Right lobe of liver (tissue), 6 donors: ENCODE measurements at regions not wholly inside any gene's neighbourhood (a gene's known extent, or its start where the extent isn't known, plus 50 kb on each side); places are given as distances from the start of the nearest gene placed in this dataset.

Source experiments
- ATAC-seq, 4 donors: fragments of 200-7000 bp; cut with Tn5 transposase; one replicate each; pipeline ENCODE4 v1.9.1; 2020; ENCODE audit warnings: mild to moderate bottlenecking in 4 of 4, moderate library complexity in 4 of 4
- DNase-seq, 3 donors: peaks; one replicate each; pipeline ENCODE4 v3.0.0-alpha.2; 2020
- H3K27ac ChIP-seq, 3 donors: fragments of 200-600 bp; one replicate each; pipeline ENCODE4 v1.8.0; 2022
- H3K27me3 ChIP-seq, 2 donors: fragments of 200-600 bp; one replicate each; pipeline ENCODE4 v1.8.0; 2022
- H3K36me3 ChIP-seq, 4 donors: fragments of 200-600 bp; sonication (generic) in 1 of 4; one replicate each; pipeline versions ENCODE4 v1.5.1 to v1.8.0; 2017 to 2022; ENCODE audit warnings: control low read depth in 1 of 4
- H3K4me1 ChIP-seq, 4 donors: fragments of 200-600 bp; sonication (generic) in 1 of 4; one replicate each; pipeline versions ENCODE4 v1.5.1 to v1.8.0; 2017 to 2022; ENCODE audit warnings: control low read depth in 1 of 4
- H3K4me3 ChIP-seq, 3 donors: fragments of 200-600 bp; one replicate each; pipeline ENCODE4 v1.8.0; 2022
- H3K9me3 ChIP-seq, 4 donors: fragments of 200-600 bp; sonication (generic) in 1 of 4; one replicate each; pipeline versions ENCODE4 v1.5.1 to v1.8.0; 2017 to 2022; ENCODE audit warnings: control low read depth in 1 of 4
- POLR2A ChIP-seq: fragments of 450-650 bp; IDR thresholded peaks from one replicate; pipeline ENCODE4 v1.6.1; 2017; ENCODE audit warnings: antibody characterized with exemption, mild to moderate bottlenecking
- WGBS: methylation state at CpG from one replicate; pipeline ENCODE4 v1.1.6; 2018; ENCODE audit warnings: low coverage, low lambda C conversion rate; ENCODE audit not compliant: insufficient coverage; ENCODE audit errors: missing lambda C conversion rate; 5-methylcytosine and 5-hydroxymethylcytosine counted together
- intact Hi-C, 2 donors: fragments of 100-400 bp; cut with DNase I; formaldehyde crosslinking; loops; one replicate each; pipeline versions ENCODE4 v1.11.2 to v1.14.1; 2022
- TF ChIP-seq, protein P1 (sequence below), 4 donors: fragments of 200-600 bp in 3 of 4; fragments of 450-650 bp in 1 of 4; IDR thresholded peaks; one replicate each; pipeline versions ENCODE4 v1.5.1 to v1.8.0; 2016 to 2022; ENCODE audit warnings: antibody characterized with exemption in 4 of 4, mild to moderate bottlenecking in 2 of 4
- donor health status: DM: no; HTN: yes; CAD: no.
- donor health status: DM: no; HTN: no; CAD: no.
- donor health status: DM: no; HTN: no; CAD: no.
- donor health status: DM: no; HTN: yes; CAD: no.
- donor health status: DM: no; HTN: yes; CAD: no.

DNA sequence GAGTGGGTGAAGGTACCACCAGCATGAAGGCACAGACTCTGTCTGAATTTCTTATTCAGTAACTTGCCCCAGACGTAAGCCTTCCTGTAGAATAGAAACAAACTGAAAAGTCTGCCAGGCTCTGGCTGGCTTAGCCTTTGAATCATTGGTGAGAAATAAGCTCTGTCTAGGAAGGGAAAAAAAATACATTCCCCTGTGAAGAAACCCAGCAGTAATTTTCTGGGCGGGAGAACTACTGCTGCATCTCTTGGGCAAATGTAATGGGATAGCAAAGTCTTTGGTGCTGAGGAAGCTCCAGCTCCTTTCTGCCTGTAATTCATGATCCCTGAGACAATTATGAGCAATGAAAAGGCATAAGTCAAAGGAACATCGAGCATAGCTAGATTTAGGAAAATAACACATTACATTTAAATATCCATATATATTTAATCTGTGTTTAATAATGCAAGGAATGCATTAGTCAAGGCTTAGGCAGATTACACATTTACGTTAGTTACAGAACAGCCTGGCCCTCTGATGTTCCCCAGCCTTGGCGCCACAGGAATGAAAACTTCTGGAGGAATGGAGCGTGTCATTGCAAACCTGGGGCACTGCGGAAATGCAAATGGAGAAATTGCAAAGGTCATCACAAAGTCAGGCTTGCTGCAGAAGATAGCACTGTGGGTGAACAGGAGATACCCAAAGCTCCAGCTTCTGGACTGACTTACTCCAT lies 216.3 kb upstream of the CAMK1G start:
- intact Hi-C loops, result no loop called here
- no peak for TF ChIP-seq POLR2A
- TF ChIP-seq, protein P1, sequence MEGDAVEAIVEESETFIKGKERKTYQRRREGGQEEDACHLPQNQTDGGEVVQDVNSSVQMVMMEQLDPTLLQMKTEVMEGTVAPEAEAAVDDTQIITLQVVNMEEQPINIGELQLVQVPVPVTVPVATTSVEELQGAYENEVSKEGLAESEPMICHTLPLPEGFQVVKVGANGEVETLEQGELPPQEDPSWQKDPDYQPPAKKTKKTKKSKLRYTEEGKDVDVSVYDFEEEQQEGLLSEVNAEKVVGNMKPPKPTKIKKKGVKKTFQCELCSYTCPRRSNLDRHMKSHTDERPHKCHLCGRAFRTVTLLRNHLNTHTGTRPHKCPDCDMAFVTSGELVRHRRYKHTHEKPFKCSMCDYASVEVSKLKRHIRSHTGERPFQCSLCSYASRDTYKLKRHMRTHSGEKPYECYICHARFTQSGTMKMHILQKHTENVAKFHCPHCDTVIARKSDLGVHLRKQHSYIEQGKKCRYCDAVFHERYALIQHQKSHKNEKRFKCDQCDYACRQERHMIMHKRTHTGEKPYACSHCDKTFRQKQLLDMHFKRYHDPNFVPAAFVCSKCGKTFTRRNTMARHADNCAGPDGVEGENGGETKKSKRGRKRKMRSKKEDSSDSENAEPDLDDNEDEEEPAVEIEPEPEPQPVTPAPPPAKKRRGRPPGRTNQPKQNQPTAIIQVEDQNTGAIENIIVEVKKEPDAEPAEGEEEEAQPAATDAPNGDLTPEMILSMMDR (IDR thresholded peaks at IDR 0.05), result no peak
- Histone ChIP-seq H3K4me1 (no peaks in the 10 kb centered on the region), H3K9me3 (no peaks in the 10 kb centered on the region), H3K36me3 (no peaks in the 10 kb centered on the region), H3K4me3 (no peak overlapping the region), H3K27me3 (no peaks in the 10 kb centered on the region), H3K27ac (no peak overlapping the region)
- ATAC-seq (no peak), DNase-seq (no peak)
- 42% methylated on average over 4 of the region's 7 CpGs for WGBS

DNA sequence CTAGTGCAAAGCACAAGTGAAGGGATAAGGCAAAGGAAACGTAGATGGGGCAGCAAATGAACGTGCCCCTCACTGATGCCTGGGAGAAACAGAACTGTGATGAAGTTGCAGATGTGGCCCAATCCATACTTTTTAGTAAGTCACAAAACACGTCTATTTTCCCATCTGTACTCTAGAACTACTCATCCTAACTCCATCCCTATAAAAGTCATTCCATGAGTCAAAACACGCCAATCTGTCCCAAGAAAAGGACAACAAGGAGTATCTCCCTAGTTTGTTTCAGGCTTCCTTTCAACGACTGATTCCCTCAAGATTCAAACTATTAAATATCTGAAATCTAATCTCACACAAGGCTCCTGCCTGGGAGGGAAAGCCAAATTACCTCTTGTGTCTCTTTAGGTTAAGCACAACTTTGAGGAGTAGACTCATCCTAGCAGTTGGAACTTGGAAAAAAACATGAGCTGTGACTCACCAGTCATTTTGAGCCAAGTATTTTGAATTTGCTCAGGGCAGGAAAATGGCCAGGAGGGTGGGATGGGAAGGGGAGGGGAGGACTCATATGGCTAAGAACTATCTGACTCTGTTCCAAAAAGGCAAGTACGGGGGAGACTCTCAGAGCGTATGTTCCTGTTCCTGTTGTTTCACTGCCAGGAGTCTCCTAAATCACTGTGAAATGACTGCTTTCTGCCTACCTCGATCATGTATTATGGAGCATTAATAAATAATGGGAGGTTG lies 214.5 kb upstream of the CAMK1G start:
- no peak overlapping the region for H3K27ac ChIP-seq
- TF ChIP-seq, protein P1 (IDR thresholded peaks at IDR 0.05), result no peak
- TF ChIP-seq POLR2A, result no peak
- no peaks in the 10 kb centered on the region for H3K27me3 ChIP-seq
- H3K4me1 ChIP-seq, result no peaks in the 10 kb centered on the region
- H3K4me3 ChIP-seq, result no peak overlapping the region
- DNase-seq (no peak), ATAC-seq (no peak)
- WGBS, result 45% methylated on average over 7 of the region's 8 CpGs
- intact Hi-C loops, result no loop called here
- H3K9me3 ChIP-seq, result no peaks in the 10 kb centered on the region
- H3K36me3 ChIP-seq, result no peaks in the 10 kb centered on the region

DNA sequence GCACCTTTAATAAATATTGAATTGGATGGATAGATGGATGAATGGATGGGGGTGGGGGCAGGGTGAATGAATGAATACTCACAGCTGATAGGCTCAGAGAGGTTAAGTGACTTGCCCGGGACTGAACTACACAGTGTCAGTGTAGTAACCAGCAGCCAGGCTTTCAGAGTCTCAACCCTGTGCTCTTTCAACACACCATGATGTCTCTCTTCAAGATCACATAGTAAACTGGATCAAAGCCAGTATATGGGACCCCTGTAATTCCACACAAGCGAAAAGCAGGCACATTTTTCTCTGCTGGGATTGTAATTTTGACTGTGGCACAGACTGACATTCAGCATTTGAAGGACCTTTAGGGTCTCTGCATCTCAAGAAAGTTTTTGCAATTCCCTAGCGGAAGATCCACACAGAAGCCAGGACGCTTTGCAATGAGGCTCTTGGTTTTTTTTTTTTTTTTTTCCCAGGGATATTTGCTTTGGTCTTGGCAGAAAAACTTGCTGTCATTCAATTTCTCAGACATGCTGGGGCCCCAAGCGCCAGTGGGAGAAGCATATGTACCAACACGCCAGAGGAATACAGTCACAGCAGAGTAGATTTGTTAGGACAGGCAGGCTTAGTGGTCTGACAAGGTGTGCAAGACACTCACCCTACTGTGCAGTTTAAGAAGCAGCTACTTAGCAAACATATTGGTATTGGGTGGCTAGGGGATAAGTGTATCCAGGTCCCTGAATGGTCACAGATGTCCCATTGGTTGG lies 213.1 kb upstream of the CAMK1G start:
- intact Hi-C loops, result no loop called here
- DNase-seq (no peak), ATAC-seq (no peak)
- no peaks in the 10 kb centered on the region for H3K36me3 ChIP-seq
- H3K4me1 ChIP-seq, result no peaks in the 10 kb centered on the region
- H3K27me3 ChIP-seq, result no peaks in the 10 kb centered on the region
- H3K4me3 ChIP-seq, result no peak overlapping the region
- TF ChIP-seq, protein P1 (IDR thresholded peaks at IDR 0.05), result no peak
- TF ChIP-seq POLR2A, result no peak
- no peak overlapping the region for H3K27ac ChIP-seq
- no peaks in the 10 kb centered on the region for H3K9me3 ChIP-seq
- 71% methylated on average over 6 of the region's 6 CpGs for WGBS

DNA sequence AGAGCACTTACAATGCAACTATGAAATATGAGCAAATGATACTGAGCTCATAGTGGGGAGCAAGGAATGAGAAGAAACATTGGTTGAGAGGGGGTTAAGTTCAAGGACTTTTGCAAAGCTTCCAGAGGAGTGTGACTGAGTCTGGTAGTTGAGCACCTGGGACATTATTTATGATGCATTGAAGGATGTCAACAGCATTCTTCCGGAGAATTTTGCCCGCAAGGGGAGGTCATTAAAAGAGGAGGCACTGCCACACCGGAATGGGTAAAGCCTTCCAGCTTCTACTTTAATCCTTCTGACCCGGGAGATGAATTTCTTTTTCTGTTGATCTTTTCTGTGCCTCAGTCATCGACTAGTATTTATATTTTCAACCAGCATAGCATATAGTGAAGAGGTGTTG lies 208.4 kb upstream of the CAMK1G start:
- 61% methylated on average over 3 of the region's 5 CpGs for WGBS
- no peak overlapping the region for H3K4me3 ChIP-seq
- H3K27ac ChIP-seq, result no peak overlapping the region
- DNase-seq, result no peak
- H3K9me3 ChIP-seq, result no peaks in the 10 kb centered on the region
- H3K4me1 ChIP-seq, result no peaks in the 10 kb centered on the region
- no peak for ATAC-seq
- H3K36me3 ChIP-seq, result no peaks in the 10 kb centered on the region
- intact Hi-C loops, result no loop called here
- no peaks in the 10 kb centered on the region for H3K27me3 ChIP-seq
- TF ChIP-seq POLR2A, result no peak
- TF ChIP-seq, protein P1 (IDR thresholded peaks at IDR 0.05), result no peak
